HCT116 (cell line): ENCODE measurements at regions not wholly inside any gene's neighbourhood (a gene's known extent, or its start where the extent isn't known, plus 50 kb on each side); places are given as distances from the start of the nearest gene placed in this dataset.

Experiments
- ATAC-seq: fragments of 200-7000 bp; cut with Tn5 transposase; 2 replicates; pipeline ENCODE4 v1.9.1; 2020; ENCODE audit warnings: mild to moderate bottlenecking, moderate library complexity
- BruUV-seq: library from RNA; stranded (reverse); fragments of 400-500 nt; replicated peaks from 2 replicates; lab custom pipeline; 2021; lab: Mats Ljungman, UMichigan
- CTCF ChIA-PET: fragments of 300-600 bp; sonication (Branson Sonifier 250); formaldehyde crosslinking; loops from one replicate; lab custom pipeline; 2021; ENCODE audit warnings: antibody characterized with exemption; lab: Charles Lee
- POLR2A ChIA-PET: fragments of 300-600, 350-600 bp; sonication (Branson Sonifier 250); formaldehyde crosslinking; loops from one replicate; lab custom pipeline; 2021; ENCODE audit warnings: antibody characterized with exemption; lab: Charles Lee
- RAD21 ChIA-PET, 2 experiments: fragments of 300-600 bp; sonication (Branson Sonifier 250); formaldehyde crosslinking; loops; one replicate each; lab custom pipeline; 2023; ENCODE audit warnings: low total read pairs in 2 of 2; ENCODE audit not compliant: uncharacterized antibody in 2 of 2, unreplicated experiment in 2 of 2, low non-redundant PET in 1 of 2; lab: Charles Lee
- DNase-seq: peaks from one replicate; pipeline ENCODE4 v3.0.0-alpha.2; 2010; ENCODE audit warnings: low read depth, low spot score
- H2AFZ ChIP-seq: fragments of 200-600 bp; shearing (Covaris generic), sonication (generic); 2 replicates; pipeline ENCODE4 v1.6.1; 2017; ENCODE audit warnings: low read depth, mixed run types, mixed read lengths, antibody characterized with exemption, low read length; ENCODE audit not compliant: poor library complexity, severe bottlenecking
- H3K27ac ChIP-seq: 2 replicates; pipeline ENCODE4 v1.5.1; 2012; ENCODE audit warnings: low read depth, low read length
- H3K27me3 ChIP-seq: fragments of 200-600 bp; sonication (generic); 2 replicates; pipeline ENCODE4 v1.6.1; 2016; ENCODE audit warnings: mixed run types, low read length, mixed read lengths; ENCODE audit not compliant: insufficient read depth
- H3K36me3 ChIP-seq, 2 experiments: fragments of 200-500 bp in 1 of 2; fragments of 200-600 bp in 1 of 2; sonication (Bioruptor generic) in 1 of 2; sonication (generic) in 1 of 2; 2 replicates each; pipeline versions ENCODE4 v1.5.1 to v1.6.1; 2014 to 2016; ENCODE audit warnings: low read length in 2 of 2, inconsistent platforms in 1 of 2, mixed read lengths in 1 of 2, mixed run types in 1 of 2; ENCODE audit not compliant: insufficient read depth in 2 of 2, control insufficient read depth in 1 of 2
- H3K4me1 ChIP-seq, 2 experiments: fragments of 200-600 bp in 1 of 2; sonication (generic) in 1 of 2; 2 replicates each; pipeline versions ENCODE4 v1.5.1 to v1.6.1; 2012 to 2017; ENCODE audit warnings: low read length in 2 of 2, inconsistent platforms in 1 of 2, mild to moderate bottlenecking in 1 of 2, mixed read lengths in 1 of 2, mixed run types in 1 of 2, moderate library complexity in 1 of 2; ENCODE audit not compliant: insufficient read depth in 2 of 2, control insufficient read depth in 1 of 2
- H3K4me2 ChIP-seq: fragments of 200-600 bp; sonication (generic); 2 replicates; pipeline ENCODE4 v1.6.1; 2017; ENCODE audit warnings: mixed run types, low read length, mixed read lengths
- H3K4me3 ChIP-seq, 2 experiments: fragments of 200-600 bp in 1 of 2; sonication (generic) in 1 of 2; replicated peaks in 1 of 2; 2 replicates each; pipeline ENCODE4 v1.5.1; 2011 to 2016; ENCODE audit warnings: low read length in 2 of 2, control low read depth in 1 of 2, low read depth in 1 of 2, mild to moderate bottlenecking in 1 of 2, mixed read lengths in 1 of 2, mixed run types in 1 of 2
- H3K79me2 ChIP-seq: fragments of 200-600 bp; sonication (generic); 2 replicates; pipeline ENCODE4 v1.6.1; 2017; ENCODE audit warnings: mild to moderate bottlenecking, mixed run types, low read length, moderate library complexity, mixed read lengths; ENCODE audit not compliant: insufficient read depth
- H3K9ac ChIP-seq: fragments of 200-600 bp; sonication (generic); 2 replicates; pipeline ENCODE4 v1.6.1; 2016; ENCODE audit warnings: low read length, mixed read lengths
- H3K9me2 ChIP-seq: fragments of 200-600 bp; sonication (generic), shearing (Covaris generic); 2 replicates; pipeline ENCODE4 v1.6.1; 2017; ENCODE audit warnings: mixed run types, mild to moderate bottlenecking, moderate library complexity; ENCODE audit not compliant: insufficient read depth
- H3K9me3 ChIP-seq, 2 experiments: fragments of 200-500 bp in 1 of 2; fragments of 200-600 bp in 1 of 2; sonication (Bioruptor generic) in 1 of 2; sonication (generic) in 1 of 2; 2 replicates each; pipeline ENCODE4 v1.6.1; 2014 to 2017; ENCODE audit warnings: low read length in 2 of 2, mixed read lengths in 2 of 2, inconsistent platforms in 1 of 2, low read depth in 1 of 2, mild to moderate bottlenecking in 1 of 2, mixed run types in 1 of 2, moderate library complexity in 1 of 2; ENCODE audit not compliant: control insufficient read depth in 1 of 2, insufficient read depth in 1 of 2
- H4K20me1 ChIP-seq: fragments of 200-600 bp; sonication (generic), shearing (Covaris generic); 2 replicates; pipeline ENCODE4 v1.6.1; 2017; ENCODE audit warnings: mixed run types, mild to moderate bottlenecking, moderate library complexity; ENCODE audit not compliant: insufficient read depth
- CEBPB ChIP-seq: IDR thresholded peaks from 2 replicates; pipeline ENCODE4 v1.6.1; 2012; ENCODE audit warnings: low read depth
- EGR1 ChIP-seq: IDR thresholded peaks from 2 replicates; pipeline ENCODE4 v1.6.1; 2012; ENCODE audit warnings: low read depth
- ELF1 ChIP-seq: IDR thresholded peaks from 2 replicates; pipeline ENCODE4 v1.6.1; 2012; ENCODE audit warnings: low read depth, borderline replicate concordance
- EZH2 ChIP-seq: fragments of 200-600 bp; sonication (generic); IDR thresholded peaks from 2 replicates; pipeline ENCODE4 v1.6.1; 2017; ENCODE audit warnings: antibody characterized with exemption, mixed run types
- JUND ChIP-seq: IDR thresholded peaks from 2 replicates; pipeline ENCODE4 v1.6.1; 2012
- POLR2A ChIP-seq: IDR thresholded peaks from 2 replicates; pipeline ENCODE4 v1.7.0; 2011; ENCODE audit warnings: borderline replicate concordance; ENCODE audit not compliant: insufficient read depth, insufficient read length; ENCODE audit errors: extremely low read depth
- RAD21 ChIP-seq: IDR thresholded peaks from 2 replicates; pipeline ENCODE4 v1.6.1; 2012; ENCODE audit warnings: low read depth, mild to moderate bottlenecking
- REST ChIP-seq: IDR thresholded peaks from 2 replicates; pipeline ENCODE4 v1.6.1; 2012; ENCODE audit warnings: low read depth
- SIN3A ChIP-seq: IDR thresholded peaks from 2 replicates; pipeline ENCODE4 v1.6.1; 2012; ENCODE audit warnings: low read depth
- SP1 ChIP-seq: IDR thresholded peaks from 2 replicates; pipeline ENCODE4 v1.6.1; 2012; ENCODE audit warnings: low read depth
- TCF7L2 ChIP-seq: IDR thresholded peaks from 2 replicates; pipeline ENCODE4 v1.7.0; 2011; ENCODE audit warnings: borderline replicate concordance, inconsistent platforms; ENCODE audit not compliant: insufficient read depth, insufficient read length; ENCODE audit errors: extremely low read depth
- ZFX ChIP-seq: fragments of 450-650 bp; IDR thresholded peaks from 2 replicates; pipeline ENCODE4 v1.6.1; 2017
- intact Hi-C: fragments of 100-400 bp; cut with micrococcal nuclease; formaldehyde crosslinking; loops from 2 replicates; pipeline ENCODE4 v1.10.0; 2022

- Histone ChIP-seq H2AFZ (no peak overlapping the region), H3K79me2 (no peaks in the 10 kb centered on the region), H3K27ac (no peak overlapping the region), H3K4me2 (no peak overlapping the region), H3K9ac (no peak overlapping the region), H3K9me3 (no peaks in the 10 kb centered on the region), H3K4me1 (no peaks in the 10 kb centered on the region), H3K27me3 (peaks cover 7% of the 10 kb centered on the region), H3K36me3 (no peaks in the 10 kb centered on the region), H3K4me3 (no peak overlapping the region), H4K20me1 (no peaks in the 10 kb centered on the region), H3K9me2 (no peaks in the 10 kb centered on the region)
- RAD21 ChIA-PET = no interaction called here
- DNase-seq (no peak), ATAC-seq (no peak)
- POLR2A ChIA-PET = no interaction called here
- intact Hi-C loops = no loop called here
- no peak for TF ChIP-seq SIN3A
- TF ChIP-seq REST = no peak
- no peak for TF ChIP-seq SP1
- no peak for TF ChIP-seq ZFX
- no peak for TF ChIP-seq EGR1
- no peak for TF ChIP-seq RAD21
- no peak for TF ChIP-seq EZH2
- no peak for TF ChIP-seq TCF7L2
- TF ChIP-seq CEBPB = no peak
- no peak for TF ChIP-seq ELF1
- no peak for TF ChIP-seq POLR2A
- no peak for TF ChIP-seq JUND
- no TSS peak for BruUV-seq
- CTCF ChIA-PET = no interaction called here
These were observed 218.9 kb downstream of the NDUFA10 start for GRCh38 chr2:239806276-239806675.
